Activated CD4-positive, alpha-beta T cell treated with anti-CD3 and anti-CD28 coated beads, Interleukin-2, amount 50 U/mL, for 24 hours (primary cell): ENCODE measurements at regions not wholly inside any gene's neighbourhood (a gene's known extent, or its start where the extent isn't known, plus 50 kb on each side); places are given as distances from the start of the nearest gene placed in this dataset.
"Not testable (repeated sequence)": the region's sequence is repeated elsewhere in the genome, so short reads cannot be mapped to it uniquely, and the experiment has no call there.

ENCODE experiments used
- DNase-seq, 2 donors: peaks; one replicate each; pipeline ENCODE4 v3.0.0-alpha.2; 2020; ENCODE audit warnings: low read depth in 1 of 2, low spot score in 1 of 2

DNA sequence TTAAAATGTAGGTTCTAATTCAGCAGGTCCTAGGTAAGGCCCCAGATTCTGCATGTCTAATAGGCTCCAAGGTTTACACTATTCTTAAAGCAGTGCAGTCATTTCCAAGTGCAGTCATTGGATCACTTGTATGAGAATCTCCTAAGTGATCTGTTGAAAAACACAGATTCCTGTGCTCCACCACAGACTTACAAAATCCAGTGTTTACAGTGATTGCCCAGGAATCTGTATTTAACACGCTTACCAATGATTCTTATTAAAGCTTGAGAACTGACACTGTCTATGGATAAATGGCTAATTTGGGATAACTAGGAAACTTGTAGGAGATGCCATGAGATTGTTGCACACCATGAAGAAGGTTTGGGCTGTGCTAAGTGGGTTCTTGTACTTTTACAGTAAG lies 104.6 kb upstream of the PLEKHG1 start:
- no peak for DNase-seq

DNA sequence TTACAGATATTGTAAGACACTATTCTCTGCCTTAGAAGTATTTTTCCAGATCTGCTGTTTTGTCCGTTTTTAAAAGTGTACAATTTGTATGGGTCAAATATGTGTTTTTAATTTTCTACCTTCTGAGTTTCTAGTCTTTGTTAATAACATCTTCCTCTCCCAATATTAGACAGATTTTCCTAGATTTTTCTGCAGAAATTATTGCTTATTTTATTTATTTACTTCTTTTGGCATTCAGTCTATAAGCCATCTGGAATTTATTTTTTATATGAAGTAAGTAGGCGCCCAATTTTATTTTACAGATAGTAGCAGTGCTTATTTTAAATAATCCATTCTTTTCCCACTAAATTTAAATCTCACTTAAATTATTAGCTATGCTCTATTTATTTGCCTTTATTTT lies 103.1 kb upstream of the PLEKHG1 start:
- no peak for DNase-seq

DNA sequence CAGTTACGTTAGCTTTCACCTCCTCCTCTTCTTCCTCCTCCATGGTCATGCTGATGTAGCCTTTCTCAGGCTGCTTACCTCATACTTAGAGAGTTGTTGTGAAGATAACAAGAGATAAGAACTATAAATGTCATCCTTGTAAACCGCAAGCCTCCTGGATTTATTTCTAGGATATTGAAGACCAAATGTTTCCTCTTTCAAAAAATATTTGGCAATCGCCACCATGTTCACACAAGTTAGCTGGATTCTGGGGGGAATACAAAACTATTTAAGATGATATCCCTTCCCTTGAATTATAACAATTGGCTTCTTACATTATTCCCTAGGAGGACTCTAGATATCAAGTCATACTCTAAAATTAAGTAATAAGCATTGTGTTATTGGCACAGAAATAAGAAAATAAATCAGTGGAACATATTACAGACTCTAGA lies 99.8 kb upstream of the PLEKHG1 start:
- DNase-seq = no peak

DNA sequence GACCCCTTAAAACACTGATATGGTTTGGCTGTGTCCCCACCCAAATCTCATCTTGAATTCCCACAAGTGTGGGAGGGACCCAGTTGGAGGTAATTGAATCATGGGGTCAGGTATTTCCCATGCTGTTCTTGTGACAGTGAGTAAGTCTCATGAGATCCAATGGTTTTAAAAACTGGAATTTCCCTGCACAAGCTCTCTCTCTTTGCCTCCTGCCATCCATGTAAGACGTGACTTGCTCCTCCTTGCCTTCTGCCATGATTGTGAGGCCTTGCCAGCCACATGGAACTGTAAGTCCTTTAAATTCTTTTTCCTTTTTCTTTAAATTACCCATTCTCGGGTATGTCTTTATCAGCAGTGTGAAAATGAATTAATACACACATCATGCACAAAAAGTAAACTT lies 99.1 kb upstream of the PLEKHG1 start:
- not testable (repeated sequence) for DNase-seq

DNA sequence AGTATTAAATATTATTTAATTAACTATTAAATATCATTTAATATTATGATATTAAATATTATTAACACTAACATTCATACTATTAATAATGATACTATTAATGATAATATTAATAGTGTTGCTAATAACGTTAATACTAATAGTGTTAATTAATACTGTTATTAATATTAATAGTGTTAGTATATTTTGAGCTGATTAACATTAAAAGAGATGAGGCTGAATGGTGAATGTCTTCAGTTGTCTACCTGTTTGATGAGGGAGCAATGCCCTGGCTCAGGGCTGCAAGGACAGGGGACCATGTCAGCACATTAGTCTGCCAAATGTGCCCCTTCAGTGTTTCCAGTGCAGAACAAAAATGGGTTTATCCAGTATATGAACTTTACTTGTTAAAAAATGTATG lies 96.6 kb upstream of the PLEKHG1 start:
- no peak for DNase-seq

DNA sequence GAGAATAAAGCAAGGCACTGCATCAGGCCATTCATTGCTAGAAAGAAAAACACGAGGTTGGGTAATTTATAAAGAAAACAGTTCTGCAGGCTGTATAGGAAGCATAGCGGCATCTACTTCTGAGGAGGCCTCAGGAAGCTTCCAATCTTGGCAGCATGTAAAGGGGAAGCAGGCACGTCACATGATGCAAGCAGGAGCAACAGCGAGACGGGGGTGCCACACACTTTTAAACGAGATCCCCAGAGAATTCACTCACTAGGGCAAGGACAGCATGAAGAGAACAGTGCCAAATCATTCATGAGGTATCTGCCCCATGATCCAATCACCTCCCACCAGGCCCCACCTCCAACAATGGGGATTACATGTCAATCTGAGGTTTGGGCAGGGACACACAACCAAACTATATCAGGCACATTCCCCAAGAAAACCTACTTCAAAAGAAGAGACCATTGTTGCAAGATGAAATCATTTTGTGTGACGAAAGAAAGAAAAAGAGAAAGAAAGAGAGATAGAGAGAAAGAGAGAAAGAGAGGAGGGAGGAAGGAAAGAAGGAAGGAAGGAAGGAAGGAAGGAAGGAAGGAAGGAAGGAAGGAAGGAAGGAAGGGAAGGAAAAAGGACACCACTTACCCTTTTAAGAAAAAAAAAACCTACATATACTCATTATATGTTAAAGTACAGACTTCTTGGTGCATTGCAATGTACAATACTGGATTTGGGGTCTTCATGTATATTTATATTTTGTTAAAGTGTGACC lies 95.9 kb upstream of the PLEKHG1 start:
- no peak for DNase-seq

DNA sequence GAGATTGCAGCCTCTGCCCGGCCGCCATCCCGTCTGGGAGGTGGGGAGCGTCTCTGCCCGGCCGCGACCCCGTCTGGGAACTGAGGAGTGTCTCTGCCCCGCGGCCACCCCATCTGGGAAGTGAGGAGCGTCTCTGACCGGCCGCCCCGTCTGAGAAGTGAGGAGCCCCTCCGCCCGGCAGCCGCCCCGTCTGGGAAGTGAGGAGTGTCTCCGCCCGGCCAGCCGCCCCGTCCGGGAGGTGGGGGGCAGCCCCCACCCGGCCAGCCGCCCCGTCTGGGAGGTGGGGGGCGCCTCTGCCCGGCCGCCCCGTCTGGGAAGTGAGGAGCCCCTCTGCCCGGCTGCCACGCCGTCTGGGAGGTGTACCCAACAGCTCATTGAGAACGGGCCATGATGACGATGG lies 92.3 kb upstream of the PLEKHG1 start:
- not testable (repeated sequence) for DNase-seq

DNA sequence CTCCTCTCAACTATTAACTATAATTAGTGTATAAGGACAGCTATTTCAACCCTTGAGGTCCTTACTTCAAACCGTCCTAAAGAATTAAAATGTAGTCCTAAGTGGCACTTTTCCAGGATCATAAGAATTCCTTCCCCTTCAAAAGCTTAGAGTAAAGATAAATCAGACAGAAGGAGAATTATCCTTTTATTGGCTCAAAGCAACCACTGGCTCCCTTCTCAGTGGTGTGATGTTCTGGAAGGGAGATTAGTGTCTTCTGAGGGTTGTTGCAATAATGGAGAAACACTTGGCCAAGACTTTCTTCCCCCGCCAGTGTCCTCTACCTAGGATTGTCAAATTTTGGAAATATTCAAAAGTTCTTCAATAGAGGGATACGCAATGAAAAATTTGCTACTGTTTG lies 89.1 kb upstream of the PLEKHG1 start:
- no peak for DNase-seq

DNA sequence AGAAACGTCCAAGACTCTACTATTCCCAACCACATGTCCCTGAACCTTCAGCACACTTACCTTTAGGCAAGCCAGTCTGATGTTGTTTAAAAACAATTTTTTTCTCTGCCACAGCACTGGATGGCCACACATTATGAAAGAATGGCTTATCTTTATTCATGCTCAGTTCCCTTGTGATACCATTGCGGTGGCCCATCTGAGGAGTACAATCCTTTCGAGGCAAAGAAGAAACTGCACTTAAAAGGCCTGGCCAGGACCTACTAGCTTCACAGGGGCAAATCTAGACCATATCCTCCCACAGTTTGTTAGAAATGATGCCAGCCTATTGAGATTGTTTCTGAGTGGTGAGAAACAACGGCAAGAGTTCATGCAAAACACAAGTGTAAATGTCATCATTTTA lies 88.4 kb upstream of the PLEKHG1 start:
- no peak for DNase-seq

DNA sequence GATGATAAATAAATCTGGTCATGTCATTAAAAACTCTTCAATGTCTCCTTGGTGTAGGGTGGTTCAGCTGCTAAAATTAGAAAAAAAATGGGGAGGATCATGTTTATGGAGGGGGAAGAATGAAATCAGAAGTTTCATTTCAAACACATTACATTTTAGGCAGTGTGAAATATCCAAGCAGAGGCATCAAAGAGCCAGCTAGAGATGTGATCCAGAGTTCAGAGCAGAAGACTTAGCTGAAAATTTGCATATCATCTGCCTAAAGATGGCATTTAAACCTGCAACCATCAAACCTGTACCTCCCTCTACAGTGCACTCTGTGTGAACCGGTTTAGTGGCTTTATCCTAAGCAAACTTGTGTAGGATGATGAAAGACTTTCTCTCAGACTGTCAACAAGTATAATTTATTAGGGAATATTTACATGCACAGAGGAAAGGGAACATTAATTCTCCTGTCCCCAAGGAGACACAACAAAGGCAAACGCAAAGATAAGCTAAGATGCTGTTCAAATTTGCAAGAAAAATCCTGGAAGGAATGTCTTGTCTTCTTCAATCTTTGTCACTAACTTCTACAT lies 84.8 kb upstream of the PLEKHG1 start:
- DNase-seq = no peak

DNA sequence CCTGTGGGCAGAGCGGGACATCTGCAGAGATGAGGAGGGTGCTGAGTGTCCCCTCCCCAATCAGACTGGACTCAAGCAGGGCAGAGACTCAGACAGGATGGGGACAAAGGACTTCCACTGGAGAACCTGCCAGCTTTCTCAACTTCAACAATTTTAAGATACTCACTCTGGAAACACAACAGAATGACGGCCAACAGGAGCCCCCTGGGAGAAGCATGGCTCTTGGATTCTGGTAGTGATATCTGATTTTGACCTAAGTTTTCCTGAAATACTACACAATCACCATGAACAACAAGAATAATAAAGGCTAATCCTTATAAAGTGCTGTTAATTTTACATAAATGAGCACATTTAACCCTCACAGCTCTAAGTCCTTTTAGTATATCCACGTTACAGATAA lies 83.5 kb upstream of the PLEKHG1 start:
- DNase-seq = no peak

DNA sequence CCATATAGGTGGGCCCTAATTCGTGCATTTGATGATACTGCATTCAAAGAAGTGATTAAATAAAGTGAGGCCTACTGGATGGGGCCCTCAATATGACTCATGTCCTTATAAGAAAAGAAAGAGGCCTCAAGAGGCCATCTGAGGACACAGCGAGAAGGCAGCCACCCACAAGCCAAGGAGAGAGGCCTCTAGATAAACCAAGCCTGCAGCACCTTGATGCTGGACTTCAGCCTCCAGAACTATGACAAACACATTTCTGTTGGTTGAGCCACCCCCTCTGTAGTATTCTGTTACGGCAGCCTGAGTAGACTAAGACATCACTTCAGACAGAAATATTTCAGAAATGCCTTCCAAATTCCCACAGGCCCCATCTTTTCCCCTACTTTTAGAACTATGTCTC lies 82.5 kb upstream of the PLEKHG1 start:
- DNase-seq = no peak

DNA sequence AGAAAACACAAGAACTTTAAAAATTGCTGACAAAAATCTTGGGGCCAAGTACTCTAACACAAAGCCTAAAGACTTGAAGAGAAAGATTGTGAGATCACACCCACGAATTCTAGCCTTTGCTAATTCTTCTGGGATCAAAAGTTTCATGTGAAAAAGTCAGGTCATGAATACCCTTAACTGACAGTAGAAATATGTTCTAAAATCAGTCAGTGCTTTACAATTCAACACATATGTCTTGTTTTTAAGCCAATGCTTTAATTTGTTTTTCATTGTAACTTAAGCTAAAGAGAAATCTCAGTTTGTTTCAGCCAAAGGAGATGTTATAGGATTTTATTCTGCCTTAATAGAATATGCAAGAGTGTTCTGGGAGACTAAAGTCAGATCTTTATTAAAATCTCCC lies 78.2 kb upstream of the PLEKHG1 start:
- no peak for DNase-seq

DNA sequence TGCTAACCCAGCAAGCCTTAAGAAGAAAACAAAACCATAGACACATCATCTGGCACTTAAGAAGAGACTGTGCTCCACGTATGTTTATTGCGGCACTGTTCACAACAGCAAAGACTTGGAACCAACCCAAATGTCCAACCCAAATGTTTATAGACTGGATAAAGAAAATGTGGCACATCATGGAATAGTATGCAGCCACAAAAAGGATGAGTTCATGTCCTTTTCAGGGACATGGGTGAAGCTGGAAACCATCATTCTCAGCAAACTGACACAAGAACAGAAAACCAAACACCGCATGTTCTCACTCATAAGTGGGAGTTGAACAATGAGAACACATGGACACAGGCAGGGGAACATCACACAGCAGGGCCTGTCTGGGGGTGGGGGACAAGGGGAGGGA lies 76.5 kb upstream of the PLEKHG1 start:
- DNase-seq = not testable (repeated sequence)

DNA sequence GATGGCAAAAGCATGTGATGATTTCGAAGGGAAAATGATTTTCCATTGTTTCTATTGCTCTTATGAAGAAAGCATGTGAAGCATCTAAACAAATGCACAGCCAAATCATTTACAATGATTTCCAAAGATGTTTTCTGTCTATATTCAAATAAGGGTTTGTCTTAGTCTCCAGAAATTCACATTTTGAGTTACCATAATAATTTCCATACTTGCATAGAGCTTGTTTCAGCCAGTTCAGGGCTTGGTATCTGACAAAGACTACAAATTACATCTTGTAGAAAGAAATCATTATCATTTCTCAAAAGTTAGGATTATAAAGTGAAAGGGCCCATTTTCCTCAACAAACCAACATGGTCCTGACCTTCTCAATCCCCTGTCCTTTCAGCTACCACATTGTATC lies 74.4 kb upstream of the PLEKHG1 start:
- DNase-seq = no peak

DNA sequence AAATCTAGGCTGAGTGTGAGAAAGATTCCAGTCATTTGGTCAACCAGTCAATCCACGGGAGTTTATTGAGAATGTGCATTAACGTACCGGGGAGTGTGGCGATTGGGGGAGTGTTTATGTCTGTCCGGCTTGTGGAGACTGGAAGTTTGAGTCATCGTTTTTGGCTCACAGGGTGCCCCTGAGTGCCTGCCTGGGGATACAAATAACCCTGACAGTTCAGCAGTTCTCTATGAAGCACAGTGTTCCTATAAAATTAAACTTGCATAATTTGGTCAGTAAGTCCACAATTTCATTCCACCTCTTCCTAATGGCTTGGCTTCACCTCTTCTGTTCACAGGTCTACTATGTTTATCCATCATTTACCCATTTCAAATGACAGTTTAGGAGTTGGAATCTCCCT lies 72.6 kb upstream of the PLEKHG1 start:
- DNase-seq = no peak

DNA sequence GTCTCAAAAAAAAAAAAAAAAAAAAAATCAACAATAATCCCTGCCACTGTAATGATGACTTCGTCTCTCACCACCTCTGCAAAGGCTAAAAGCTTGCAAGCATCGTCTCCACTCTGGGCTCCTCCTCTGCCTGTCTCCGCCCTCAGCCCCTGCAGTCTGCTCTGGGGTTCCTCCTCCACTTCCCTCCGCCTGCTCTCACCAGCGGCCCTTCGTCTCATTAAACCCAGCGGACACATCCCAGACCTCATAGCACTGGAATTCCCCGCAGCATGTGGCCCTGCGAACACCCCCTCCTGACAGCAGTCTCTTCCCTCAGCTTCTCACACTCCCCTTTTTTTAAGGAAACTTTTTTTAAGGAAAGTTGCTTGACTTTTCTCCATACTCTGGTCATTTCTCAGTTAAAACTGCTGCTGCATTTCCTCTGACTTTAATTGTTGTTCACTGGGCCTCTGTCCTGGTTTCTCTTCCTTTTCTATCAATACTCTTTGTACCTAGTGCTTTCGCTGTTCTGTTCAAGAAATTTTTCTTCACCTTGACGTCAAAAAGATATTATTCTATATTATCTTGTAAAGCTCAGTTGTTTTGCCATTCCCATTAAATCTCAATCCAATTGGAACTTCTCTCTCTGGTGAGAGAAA lies 70.9 kb upstream of the PLEKHG1 start:
- no peak for DNase-seq

DNA sequence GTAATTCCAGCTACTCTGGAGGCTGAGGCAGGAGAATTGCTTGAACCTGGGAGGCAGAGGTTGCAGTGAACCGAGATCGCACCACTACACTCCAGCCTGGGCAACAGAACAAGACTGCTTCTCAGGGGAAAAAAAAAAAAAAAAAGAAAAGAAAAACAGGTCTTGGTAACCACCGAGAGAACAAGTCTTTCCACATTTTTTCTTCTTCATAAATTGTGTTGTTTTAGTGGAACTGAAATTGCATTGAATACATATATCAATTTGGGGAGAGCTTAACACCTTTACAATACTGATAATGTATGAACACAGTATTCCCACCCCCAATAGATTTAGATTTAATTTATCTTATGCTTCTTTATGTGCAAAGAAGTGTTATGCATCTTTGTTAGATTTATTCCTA lies 70.0 kb upstream of the PLEKHG1 start:
- no peak for DNase-seq

DNA sequence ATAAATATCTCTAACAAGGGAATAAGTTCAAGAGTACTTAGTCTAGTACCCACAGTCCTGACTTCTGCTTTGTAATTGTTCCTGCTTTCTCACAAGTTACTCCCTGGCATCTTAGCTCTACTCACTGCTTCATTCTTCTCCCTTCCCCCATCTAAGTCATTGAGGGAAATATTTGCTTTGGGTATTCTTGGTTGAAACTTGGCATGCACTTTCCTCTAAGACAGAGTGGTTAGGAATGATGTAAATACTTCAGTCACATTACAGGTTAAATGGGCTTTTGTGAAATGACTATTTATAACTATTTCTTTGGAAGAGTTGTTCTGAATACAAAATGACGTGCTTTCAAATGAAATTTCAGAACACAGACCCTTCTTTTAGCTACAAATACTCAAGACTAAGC lies 67.7 kb upstream of the PLEKHG1 start:
- no peak for DNase-seq

DNA sequence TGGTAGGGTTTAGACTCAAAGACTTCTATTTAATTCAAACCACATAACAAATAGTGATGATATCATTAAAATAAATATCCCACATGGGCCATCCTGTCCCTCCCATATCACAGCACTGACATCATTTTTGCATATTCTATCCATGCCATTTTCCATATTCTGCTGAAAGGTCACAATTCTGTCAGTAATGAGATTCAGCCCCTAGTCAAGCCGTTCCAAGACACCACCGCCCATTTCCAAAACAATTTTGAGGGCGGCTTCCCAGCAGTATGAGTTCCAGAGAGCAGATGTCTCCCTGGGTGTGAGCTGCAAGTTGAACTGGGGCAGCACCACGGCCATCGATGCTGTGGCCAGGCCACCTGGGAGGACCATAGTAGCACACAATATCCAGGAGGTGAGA lies 65.1 kb upstream of the PLEKHG1 start:
- DNase-seq = no peak

DNA sequence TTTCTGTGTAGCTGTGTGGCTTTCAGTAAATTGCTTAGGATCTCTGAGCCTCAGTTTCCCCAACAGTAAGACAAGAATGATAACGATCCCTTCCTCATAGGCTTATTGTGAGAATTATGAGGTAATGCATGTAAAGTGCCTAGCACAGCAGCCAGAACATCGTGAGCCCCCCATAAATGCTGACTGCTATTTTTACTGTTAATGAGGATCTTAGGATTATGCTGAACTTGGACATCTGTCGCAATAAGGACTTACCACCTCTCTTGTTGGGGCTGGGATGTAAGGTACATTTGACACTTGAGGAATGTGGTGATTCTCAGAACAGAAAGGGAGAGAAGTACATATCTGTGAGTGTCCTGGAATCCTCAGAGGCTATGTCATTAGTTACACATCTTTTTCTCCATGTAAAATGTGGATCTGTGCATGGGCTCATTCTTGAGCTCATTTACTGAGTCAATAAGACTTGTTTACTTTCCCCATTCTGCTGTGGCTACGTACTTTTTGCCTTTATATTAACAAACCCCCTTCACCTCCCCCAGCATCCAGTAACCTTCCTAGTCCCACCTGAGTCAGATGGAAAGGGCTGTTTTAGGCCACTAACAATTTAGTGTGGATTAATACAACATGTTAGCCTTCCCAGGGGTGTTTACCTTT lies 64.4 kb upstream of the PLEKHG1 start:
- no peak for DNase-seq

DNA sequence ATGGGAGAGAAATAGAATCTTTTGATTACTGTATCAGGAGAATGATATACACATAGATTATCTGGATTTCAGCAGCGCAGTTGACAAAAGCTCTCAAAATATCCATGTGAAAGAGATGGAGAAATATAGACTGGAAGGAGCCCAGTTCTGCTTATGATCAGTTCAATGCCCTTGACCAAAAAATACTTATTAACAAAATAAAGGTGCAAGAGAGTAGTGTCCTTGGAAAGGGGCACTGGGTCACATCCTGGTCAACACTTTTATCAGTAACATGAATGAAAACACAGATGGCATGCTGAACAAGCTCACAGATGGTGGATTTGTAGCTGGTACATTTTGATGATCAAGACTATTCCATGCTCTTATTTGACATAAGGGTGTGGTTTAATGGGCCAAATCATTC lies 63.9 kb upstream of the PLEKHG1 start:
- no peak for DNase-seq
